Stimulated activated effector memory CD8-positive, alpha-beta T cell treated with anti-CD3 and anti-CD28 coated beads, Interleukin-12 subunit alpha, Interleukin-12 subunit beta, amount 100 ng/mL, for 72 hours (primary cell): ENCODE measurements at regions not wholly inside any gene's neighbourhood (a gene's known extent, or its start where the extent isn't known, plus 50 kb on each side); places are given as distances from the start of the nearest gene placed in this dataset.

Experiments used
- ATAC-seq: fragments of 150-1000 bp; cut with Tn5 transposase; 2 replicates; pipeline ENCODE4 v1.10.0; 2021
- DNase-seq, 2 donors: peaks; one replicate each; pipeline ENCODE4 v3.0.0; 2021 to 2022; ENCODE audit warnings: low spot score in 2 of 2
- H3K27ac Mint-ChIP-seq: one replicate; pipeline ENCODE4 v1.8.0; 2022; ENCODE audit warnings: mild to moderate bottlenecking, mixed read lengths
- H3K36me3 Mint-ChIP-seq: one replicate; pipeline ENCODE4 v1.8.0; 2022; ENCODE audit warnings: mild to moderate bottlenecking, mixed read lengths
- H3K4me1 Mint-ChIP-seq: one replicate; pipeline ENCODE4 v1.8.0; 2022; ENCODE audit warnings: mixed read lengths
- H3K4me3 Mint-ChIP-seq: one replicate; pipeline ENCODE4 v1.8.0; 2022; ENCODE audit warnings: mild to moderate bottlenecking, mixed read lengths
- H3K9me3 Mint-ChIP-seq: one replicate; pipeline ENCODE4 v1.8.0; 2022; ENCODE audit warnings: mixed read lengths

DNA sequence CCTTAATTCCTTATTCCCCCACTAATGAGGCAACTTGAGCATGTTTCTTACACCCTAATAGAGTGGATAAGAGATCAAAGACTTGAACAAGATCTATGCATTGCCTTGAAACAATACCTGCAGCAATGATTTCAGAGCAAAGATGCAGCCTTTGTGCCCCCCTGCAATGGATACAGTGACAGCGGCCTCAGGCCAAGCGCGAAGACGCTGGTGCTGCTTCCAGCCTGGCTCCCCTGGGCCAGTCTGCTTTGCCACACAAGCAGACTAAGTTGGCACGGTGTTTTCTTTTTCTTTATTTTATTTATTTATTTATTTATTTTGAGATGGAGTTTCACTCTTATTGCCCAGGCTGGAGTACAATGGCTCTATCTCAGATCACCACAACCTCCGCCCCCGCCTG, 179.8 kb upstream of the S1PR3 start:
- Mint-ChIP-seq H3K9me3 (no peaks in the 10 kb centered on the region), H3K36me3 (no peaks in the 10 kb centered on the region), H3K4me3 (no peak overlapping the region), H3K4me1 (no peaks in the 10 kb centered on the region), H3K27ac (no peak overlapping the region)
- no peak for ATAC-seq
- no peak for DNase-seq

DNA sequence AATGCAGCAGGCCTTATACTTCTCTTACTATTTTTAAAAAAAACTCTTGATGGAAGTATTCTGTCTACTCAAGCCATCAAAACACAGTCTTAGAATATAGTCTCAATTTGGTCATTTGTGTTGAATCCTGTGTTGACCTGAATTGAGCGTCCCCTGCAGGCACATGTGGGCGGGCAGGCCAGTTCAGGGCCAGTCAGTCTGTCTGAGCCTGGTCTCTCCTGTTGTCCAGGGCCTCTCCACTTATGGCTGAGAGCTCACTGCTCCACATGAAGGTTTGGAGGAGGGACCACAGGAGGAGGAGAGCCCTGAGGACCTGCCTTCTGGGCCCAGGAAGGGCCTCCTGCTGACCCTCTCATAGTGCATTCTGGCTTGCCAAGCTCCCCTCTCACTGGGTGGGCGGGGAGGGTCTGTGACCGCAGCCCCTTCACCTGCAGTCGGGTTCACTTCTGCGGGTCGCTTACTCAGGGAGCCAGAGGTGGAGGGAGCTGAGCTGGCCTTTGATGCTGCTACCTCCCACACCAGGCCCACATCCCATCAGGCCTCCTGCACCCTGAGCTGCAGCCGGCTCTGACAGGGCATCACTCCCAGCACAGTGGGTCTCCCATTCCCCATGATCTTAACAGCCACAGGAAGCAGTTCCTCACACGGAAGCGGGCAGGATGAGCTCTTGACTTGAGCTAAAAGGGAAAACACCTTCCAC, 178.2 kb upstream of the S1PR3 start:
- ATAC-seq (peak; percentile 34), DNase-seq (no peak)
- H3K4me1 Mint-ChIP-seq: no peaks in the 10 kb centered on the region
- H3K4me3 Mint-ChIP-seq: no peak overlapping the region
- no peaks in the 10 kb centered on the region for H3K36me3 Mint-ChIP-seq
- H3K27ac Mint-ChIP-seq: no peak overlapping the region
- H3K9me3 Mint-ChIP-seq: no peaks in the 10 kb centered on the region

DNA sequence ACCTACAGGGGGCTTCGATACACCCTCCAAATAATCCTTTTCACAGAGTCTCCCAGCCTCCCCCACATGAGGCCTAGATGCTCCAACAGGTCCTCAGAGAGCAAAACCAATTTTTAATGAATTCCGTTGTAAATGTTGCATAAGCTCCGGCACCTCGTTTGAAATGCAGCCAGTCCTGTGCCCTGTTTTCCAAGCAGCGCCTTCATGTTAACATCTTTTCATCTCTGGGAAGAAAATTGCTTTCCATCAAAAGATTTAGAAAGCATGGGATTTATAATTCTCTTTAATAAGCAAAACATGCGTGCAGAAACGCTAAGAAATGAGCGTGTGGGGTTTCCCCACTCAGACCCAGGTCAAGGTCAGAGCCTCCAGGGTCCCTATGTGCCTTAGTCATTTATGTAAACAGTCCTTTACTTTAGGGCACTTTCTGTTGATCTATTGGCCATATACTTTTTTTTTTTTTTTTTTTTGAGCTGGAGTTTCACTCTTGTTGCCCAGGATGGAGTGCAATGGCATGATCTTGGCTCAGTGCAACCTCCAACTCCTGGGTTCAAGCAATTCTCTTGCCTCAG, 177.5 kb upstream of the S1PR3 start:
- H3K27ac Mint-ChIP-seq: no peak overlapping the region
- no peaks in the 10 kb centered on the region for H3K36me3 Mint-ChIP-seq
- no peaks in the 10 kb centered on the region for H3K9me3 Mint-ChIP-seq
- no peak for ATAC-seq
- no peak for DNase-seq
- H3K4me3 Mint-ChIP-seq: no peak overlapping the region
- H3K4me1 Mint-ChIP-seq: no peaks in the 10 kb centered on the region

DNA sequence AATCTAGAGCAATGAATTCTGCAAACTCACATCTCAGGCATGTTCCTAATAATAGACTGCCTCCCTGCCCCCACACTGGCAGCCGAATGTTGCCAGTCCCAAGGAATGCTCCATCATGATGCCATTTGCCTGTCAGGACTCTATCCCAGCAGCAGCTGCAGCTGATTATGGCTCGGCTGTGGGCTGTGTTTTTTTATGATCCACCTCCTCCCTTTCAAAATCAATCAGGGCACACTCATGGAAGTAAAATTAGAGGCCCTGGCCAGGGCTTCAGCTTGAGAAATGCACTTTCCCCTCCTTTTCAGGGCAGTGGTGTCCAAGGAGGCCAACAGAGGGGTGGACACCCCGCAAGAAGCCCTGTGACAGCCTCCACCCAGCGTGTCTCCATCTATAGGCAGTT, 176.7 kb upstream of the S1PR3 start:
- DNase-seq: no peak
- H3K27ac Mint-ChIP-seq: no peak overlapping the region
- no peaks in the 10 kb centered on the region for H3K9me3 Mint-ChIP-seq
- no peak overlapping the region for H3K4me3 Mint-ChIP-seq
- ATAC-seq: no peak
- H3K36me3 Mint-ChIP-seq: no peaks in the 10 kb centered on the region
- H3K4me1 Mint-ChIP-seq: no peaks in the 10 kb centered on the region

DNA sequence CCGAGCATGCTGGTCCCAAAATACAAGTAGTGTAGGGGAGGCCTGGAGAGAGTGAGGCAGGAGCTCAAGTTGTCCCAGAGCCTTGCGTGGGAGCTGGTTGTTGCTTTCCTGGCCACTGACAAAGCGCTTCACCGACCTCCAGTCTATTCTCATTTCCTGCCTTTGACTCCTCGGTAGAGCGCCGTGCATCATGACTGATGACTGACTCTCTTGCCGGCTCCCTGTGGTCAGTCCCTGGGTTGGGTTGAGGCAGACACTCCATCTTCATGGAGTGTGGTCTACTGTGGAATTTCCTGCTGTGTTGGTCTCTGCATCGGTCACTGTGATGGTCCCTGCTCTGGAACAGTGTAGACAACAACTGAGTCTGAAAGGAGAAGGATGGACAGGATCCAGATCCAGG, 175.1 kb upstream of the S1PR3 start:
- DNase-seq: no peak

DNA sequence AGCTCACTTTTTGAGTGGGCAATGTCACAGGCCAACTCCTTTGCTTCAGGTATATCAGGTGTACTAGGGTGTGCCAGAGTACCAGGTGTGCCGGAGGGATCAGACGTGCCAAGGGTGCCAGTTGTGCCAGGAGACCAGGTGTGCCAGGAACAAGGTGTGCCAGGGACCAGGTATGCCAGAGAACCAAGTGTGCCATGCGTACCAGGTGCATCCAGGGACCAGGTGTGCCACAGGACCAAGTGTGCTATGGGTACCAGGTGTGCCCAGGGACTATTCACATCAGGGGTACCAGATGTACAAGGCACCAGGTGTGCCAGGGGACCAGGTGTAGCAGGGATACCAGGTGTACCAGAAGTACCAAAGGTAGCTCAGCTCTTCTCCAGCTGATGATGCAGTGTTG, 174.7 kb upstream of the S1PR3 start:
- Mint-ChIP-seq H3K4me3 (no peak overlapping the region), H3K9me3 (no peaks in the 10 kb centered on the region), H3K36me3 (no peaks in the 10 kb centered on the region), H3K27ac (no peak overlapping the region), H3K4me1 (no peaks in the 10 kb centered on the region)
- ATAC-seq (no peak), DNase-seq (no peak)

More for the DNA sequence above, 175.1 kb upstream of the S1PR3 start:
- Mint-ChIP-seq H3K36me3 (no peaks in the 10 kb centered on the region), H3K9me3 (no peaks in the 10 kb centered on the region), H3K4me1 (no peaks in the 10 kb centered on the region), H3K4me3 (no peak overlapping the region), H3K27ac (no peak overlapping the region)
- no peak for ATAC-seq

DNA sequence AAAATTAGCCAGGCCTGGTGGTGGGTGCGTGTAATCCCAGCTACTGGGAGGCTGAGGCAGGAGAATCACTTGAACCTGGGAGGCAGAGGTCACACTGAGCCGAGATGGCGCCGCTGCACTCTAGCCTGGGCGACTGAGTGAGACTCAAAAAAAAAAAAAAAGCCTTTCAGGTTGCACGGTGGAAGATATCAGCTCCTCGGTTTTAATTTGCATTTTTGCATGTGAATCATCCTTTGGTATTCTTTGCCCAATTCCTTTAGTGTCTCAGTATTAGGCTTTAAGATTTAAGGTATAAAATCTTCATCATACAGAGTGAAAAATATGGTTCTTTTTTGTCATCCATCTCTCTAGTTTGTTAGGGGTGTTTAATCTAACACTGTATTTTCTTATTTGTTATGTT, 173.6 kb upstream of the S1PR3 start:
- H3K27ac Mint-ChIP-seq: no peak overlapping the region
- no peaks in the 10 kb centered on the region for H3K36me3 Mint-ChIP-seq
- H3K4me3 Mint-ChIP-seq: no peak overlapping the region

DNA sequence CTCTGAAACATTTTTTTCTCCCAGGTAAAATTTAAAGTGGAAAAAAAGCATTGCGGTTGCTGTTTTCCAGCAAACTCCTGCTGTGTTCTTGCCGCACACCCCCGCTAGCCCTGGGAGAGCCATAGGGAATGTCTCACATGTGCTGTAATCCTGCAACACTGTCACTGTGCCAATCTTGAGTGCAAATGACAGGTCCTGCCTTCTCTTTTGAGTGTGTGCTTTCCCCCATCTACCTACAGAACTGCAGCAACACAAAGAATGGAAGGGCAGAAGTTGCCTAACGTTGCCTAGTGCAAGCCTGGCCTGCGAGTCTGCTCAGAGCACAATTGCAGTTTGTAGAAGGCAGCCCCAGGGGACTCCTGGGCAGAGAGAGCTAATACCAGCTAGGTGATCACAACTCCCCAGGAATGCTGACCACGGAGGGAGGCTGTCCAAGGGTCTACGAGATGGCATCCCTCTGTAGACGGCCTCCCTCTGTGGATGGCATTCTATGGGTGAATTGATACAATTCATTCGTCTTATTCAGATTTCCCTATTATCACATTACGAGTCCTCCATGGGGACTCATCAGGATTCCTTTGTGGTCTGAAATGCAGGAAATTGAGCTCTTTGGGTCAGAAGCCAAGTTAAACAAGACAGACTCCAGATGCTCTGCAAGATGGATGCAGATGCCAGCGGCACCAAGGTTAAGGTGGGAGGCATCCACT, 172.6 kb upstream of the S1PR3 start:
- no peaks in the 10 kb centered on the region for H3K4me1 Mint-ChIP-seq
- no peak overlapping the region for H3K27ac Mint-ChIP-seq
- no peaks in the 10 kb centered on the region for H3K36me3 Mint-ChIP-seq
- DNase-seq (peak in 1 of 2 donors; percentile 36), ATAC-seq (no peak)
- peaks cover 2% of the 10 kb centered on the region for H3K9me3 Mint-ChIP-seq
- H3K4me3 Mint-ChIP-seq: no peak overlapping the region

More for the DNA sequence above, 173.6 kb upstream of the S1PR3 start:
- Mint-ChIP-seq H3K4me1 (no peaks in the 10 kb centered on the region), H3K9me3 (no peaks in the 10 kb centered on the region)
- DNase-seq (no peak), ATAC-seq (no peak)

DNA sequence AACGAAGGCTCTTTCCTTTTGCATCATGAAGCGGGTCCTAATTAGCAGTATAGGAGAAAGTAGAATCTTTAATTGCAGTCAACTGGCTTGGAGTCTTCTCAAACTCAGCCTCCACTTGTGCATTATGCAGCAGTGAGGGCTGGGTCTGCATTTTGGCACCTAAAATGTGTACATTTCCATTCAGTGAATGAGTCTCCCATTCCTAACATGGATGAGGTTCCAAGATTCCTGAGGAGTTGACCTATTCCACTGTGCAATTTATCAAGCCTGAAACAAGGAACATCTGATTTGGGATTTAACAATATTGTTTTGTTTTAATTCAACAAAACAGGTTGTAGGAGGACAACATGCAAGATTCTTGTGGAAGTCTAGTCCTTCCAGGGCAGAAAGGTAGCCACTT, 171.8 kb upstream of the S1PR3 start:
- ATAC-seq: no peak
- Mint-ChIP-seq H3K4me3 (no peak overlapping the region), H3K27ac (no peak overlapping the region), H3K9me3 (peaks cover 2% of the 10 kb centered on the region), H3K4me1 (no peaks in the 10 kb centered on the region), H3K36me3 (no peaks in the 10 kb centered on the region)
- DNase-seq: peak in 1 of 2 donors; percentile 23

DNA sequence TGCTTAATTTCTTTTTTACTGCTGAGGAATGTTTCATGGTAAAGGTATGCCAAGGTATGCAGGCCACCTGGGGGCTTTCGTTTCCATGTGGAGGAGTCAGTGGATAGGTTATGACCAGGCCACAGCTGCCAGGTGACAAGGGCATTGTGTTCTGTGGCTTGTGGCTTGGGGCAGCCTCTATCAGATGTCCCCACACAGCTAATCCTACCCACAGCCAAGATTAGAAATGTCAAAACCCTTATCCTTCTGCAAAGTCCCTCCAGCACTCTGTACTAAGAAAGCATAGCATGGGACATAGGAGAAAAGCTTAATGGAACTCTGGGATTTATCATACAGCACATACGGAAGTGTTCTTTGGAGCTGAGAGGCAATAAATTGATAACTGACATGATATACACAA, 171.2 kb upstream of the S1PR3 start:
- H3K4me3 Mint-ChIP-seq: no peak overlapping the region
- no peaks in the 10 kb centered on the region for H3K36me3 Mint-ChIP-seq
- no peak for DNase-seq
- H3K4me1 Mint-ChIP-seq: no peaks in the 10 kb centered on the region
- no peak for ATAC-seq
- no peak overlapping the region for H3K27ac Mint-ChIP-seq
- H3K9me3 Mint-ChIP-seq: peaks cover 2% of the 10 kb centered on the region

DNA sequence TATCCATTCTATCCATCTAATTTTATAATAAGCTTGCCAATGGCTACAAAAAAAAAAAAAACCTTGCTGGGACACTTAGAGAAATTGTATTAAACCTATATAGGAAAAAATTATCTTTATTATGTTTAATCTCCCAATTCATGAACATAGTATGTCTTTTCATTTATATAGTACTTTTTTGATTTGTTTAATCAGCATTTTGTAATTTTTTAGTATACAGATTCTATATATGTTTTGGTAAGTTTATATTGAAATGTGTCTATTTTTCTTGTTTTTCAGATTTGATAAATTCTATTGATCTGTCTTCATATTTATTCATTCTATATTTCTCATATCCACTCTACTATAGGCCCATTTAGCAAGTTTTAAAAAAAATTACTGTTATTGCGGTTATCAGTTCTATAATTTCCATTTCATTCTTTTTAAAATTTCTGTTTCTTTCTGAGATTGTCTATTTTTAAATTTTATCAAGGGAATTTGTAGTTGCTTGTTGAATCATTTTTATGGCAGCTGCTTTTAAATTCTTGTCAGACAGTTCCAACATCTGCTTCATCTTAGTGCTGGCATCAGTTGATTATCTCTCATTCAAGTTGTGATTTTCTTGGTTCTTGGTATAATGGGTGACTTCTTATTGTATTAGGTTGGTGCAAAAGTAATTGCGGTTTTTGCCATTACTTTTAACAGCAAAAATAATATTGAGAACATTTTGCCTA, 170.1 kb upstream of the S1PR3 start:
- ATAC-seq (no peak), DNase-seq (no peak)
- no peaks in the 10 kb centered on the region for H3K36me3 Mint-ChIP-seq
- no peak overlapping the region for H3K27ac Mint-ChIP-seq
- peaks cover 2% of the 10 kb centered on the region for H3K9me3 Mint-ChIP-seq
- no peak overlapping the region for H3K4me3 Mint-ChIP-seq
- no peaks in the 10 kb centered on the region for H3K4me1 Mint-ChIP-seq

DNA sequence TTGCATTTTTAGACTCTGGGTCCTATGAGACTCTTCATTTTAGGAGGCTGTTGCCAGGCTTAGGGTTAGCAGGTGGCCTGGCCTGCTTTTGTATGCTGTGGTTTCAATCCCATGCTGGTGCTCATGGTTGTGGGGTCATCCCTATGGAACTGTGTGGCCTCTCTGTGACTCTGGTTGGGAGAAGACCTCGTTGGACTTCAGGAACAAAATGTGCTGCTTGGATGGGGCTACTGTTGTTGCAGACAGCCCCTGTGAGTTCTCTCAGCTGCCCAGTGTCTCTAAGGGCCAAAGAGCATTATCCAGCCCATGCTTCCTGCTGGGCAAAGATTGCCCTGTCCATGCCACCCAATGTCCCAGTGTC, 169.5 kb upstream of the S1PR3 start:
- ATAC-seq (no peak), DNase-seq (no peak)
- Mint-ChIP-seq H3K36me3 (no peaks in the 10 kb centered on the region), H3K9me3 (peaks cover 2% of the 10 kb centered on the region), H3K4me3 (no peak overlapping the region), H3K27ac (no peak overlapping the region), H3K4me1 (no peaks in the 10 kb centered on the region)

DNA sequence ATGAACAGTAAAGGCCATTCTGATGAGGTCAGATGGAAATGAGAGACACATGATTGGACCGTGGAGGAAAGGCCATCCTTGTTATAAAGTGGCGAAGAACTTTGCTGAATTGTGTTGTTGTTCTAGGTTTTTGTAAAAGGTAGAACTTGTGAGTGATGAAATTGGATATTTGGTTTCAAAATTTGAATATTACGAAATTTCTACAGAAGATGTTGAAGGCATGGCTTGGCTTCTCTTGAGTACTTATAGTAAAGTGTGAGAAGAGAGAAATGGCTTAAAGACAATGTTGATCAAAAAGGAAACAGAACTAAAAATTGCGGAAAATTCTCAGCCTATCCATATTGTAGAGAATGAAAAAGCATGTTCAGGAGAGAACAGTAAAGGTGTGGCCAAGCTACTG, 166.6 kb upstream of the S1PR3 start:
- Mint-ChIP-seq H3K9me3 (peaks cover 2% of the 10 kb centered on the region), H3K27ac (no peak overlapping the region), H3K36me3 (no peaks in the 10 kb centered on the region), H3K4me3 (no peak overlapping the region), H3K4me1 (peaks cover 6% of the 10 kb centered on the region)
- DNase-seq (no peak), ATAC-seq (no peak)

DNA sequence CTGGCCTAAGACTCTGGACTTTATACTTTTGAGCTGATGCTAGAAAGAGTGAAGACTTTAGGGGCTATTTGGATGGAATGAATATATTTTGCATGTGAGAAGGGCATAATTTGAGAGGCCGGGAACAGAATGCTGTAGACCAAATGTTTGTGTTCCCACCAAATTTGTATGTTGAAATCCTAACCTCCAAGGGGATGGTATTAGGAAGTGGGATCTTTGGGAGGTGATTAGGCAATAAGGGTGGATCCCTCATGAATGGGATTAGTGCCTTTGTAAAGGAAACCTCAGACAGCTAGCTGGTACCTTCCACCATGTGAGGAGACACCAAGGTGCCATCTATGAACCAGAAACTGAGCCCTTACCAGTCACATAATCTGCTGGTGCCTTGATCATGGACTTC, 165.1 kb upstream of the S1PR3 start:
- DNase-seq (no peak), ATAC-seq (no peak)
- Mint-ChIP-seq H3K27ac (no peak overlapping the region), H3K4me1 (peaks cover 6% of the 10 kb centered on the region), H3K9me3 (peaks cover 2% of the 10 kb centered on the region), H3K4me3 (no peak overlapping the region), H3K36me3 (no peaks in the 10 kb centered on the region)

DNA sequence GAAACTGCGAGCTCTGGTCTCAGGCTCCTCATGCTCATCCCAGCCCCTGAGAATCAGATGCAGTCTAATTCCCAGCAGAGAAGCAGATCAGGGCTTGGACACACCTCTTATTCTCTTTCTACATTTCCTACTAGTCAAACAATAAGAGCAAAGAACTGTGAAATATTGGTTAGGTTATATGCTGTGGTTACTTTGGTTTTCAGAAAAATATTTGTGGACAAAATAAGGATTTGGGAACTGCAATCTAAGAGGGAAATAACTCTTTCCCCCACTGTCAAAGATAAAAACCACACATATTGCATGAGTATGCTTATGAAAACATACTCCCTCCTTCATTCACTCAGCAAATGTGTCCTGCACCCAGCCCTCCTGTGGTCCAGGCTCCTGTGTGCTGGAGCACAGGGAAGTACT, 164.5 kb upstream of the S1PR3 start:
- DNase-seq: no peak
- Mint-ChIP-seq H3K4me3 (no peak overlapping the region), H3K27ac (no peak overlapping the region), H3K9me3 (peaks cover 2% of the 10 kb centered on the region), H3K4me1 (peaks cover 6% of the 10 kb centered on the region), H3K36me3 (no peaks in the 10 kb centered on the region)
- ATAC-seq: no peak

DNA sequence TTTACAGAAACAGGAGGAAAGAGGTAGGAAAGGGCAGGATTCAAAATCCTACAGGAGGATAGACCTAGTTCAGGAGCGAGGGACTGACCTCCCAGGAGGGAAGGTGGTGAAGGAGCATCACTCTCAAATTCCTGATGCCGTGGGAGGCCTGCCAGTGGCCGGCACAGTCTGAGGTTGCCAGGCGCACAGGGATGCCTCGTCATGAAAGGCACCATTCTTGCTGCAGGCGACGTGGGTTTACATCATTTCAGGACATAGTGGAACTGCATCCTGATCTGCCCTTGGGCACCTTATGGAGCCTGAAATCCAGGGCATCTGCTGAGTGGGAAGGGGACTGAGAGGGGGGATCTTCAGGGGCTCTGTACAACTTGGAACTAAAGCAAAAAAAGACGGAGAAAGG, 163.2 kb upstream of the S1PR3 start:
- no peaks in the 10 kb centered on the region for H3K36me3 Mint-ChIP-seq
- DNase-seq: no peak
- H3K4me1 Mint-ChIP-seq: peaks cover 6% of the 10 kb centered on the region
- no peak overlapping the region for H3K4me3 Mint-ChIP-seq
- ATAC-seq: no peak
- peaks cover 2% of the 10 kb centered on the region for H3K9me3 Mint-ChIP-seq
- H3K27ac Mint-ChIP-seq: no peak overlapping the region
